Fibroblast of the aortic adventitia (primary cell): ENCODE measurements at regions not wholly inside any gene's neighbourhood (a gene's known extent, or its start where the extent isn't known, plus 50 kb on each side); places are given as distances from the start of the nearest gene placed in this dataset.

Experiments used
- DNase-seq: peaks from one replicate; pipeline ENCODE4 v3.0.0-alpha.2; 2010; ENCODE audit warnings: low read depth
- H3K4me3 ChIP-seq: 2 replicates; pipeline ENCODE4 v1.5.1; 2011; ENCODE audit warnings: low read depth, mild to moderate bottlenecking, control low read depth, low read length, moderate library complexity
- TF ChIP-seq, protein P1 (sequence below): IDR thresholded peaks from 2 replicates; pipeline ENCODE4 v1.5.1; 2011; ENCODE audit warnings: mild to moderate bottlenecking, low read length, control low read depth, inconsistent platforms; ENCODE audit not compliant: insufficient read depth

DNA sequence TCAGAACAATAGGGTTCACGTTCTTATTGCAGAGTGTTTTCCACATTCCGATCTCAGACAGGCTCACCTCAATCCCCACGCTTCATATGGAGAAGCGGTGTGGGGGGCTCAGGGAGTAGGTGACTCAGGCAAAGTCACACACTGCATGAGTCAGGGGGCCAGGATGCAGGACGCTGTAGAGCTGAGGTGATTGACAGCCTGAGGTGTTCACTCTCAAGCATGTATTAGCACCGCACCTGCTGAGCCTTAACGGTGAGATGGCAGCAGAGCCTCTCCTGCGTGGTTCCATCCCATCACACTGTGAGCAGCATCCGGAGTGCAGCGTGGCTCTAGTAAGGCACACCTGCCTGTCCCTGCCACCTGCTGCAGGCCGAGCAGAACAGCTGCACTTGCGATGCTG, 194.0 kb downstream of the IRX2 start:
- no peak overlapping the region for H3K4me3 ChIP-seq
- no peak for DNase-seq
- TF ChIP-seq, protein P1, sequence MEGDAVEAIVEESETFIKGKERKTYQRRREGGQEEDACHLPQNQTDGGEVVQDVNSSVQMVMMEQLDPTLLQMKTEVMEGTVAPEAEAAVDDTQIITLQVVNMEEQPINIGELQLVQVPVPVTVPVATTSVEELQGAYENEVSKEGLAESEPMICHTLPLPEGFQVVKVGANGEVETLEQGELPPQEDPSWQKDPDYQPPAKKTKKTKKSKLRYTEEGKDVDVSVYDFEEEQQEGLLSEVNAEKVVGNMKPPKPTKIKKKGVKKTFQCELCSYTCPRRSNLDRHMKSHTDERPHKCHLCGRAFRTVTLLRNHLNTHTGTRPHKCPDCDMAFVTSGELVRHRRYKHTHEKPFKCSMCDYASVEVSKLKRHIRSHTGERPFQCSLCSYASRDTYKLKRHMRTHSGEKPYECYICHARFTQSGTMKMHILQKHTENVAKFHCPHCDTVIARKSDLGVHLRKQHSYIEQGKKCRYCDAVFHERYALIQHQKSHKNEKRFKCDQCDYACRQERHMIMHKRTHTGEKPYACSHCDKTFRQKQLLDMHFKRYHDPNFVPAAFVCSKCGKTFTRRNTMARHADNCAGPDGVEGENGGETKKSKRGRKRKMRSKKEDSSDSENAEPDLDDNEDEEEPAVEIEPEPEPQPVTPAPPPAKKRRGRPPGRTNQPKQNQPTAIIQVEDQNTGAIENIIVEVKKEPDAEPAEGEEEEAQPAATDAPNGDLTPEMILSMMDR: no peak

DNA sequence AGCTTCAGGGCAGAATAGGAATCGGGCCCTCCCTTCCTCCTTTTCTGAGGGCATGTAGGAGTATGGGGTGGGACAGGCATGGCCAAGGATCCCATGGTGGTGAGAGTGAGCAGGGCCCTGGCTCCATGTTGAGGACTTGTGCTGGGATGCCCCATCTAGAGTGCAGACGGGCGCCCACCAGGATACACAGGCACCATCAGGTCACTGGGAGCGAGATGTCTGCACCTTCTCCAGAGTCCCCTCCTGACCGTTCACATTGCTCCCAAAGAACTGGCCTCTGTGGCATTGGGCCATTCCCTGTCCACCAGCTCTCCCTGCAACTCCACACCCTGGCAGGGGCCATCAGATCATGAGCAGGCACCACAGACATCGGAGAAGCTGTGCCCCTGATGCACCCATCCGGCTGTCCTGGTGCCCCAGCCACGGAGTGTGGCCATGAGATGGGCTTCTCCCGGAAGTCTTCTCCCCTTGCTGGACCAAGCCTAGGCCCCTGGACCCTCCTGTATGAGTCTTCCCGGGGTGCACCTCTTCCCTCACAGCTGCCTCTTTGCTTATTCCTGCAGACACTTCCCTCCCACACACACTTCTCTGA, 195.0 kb downstream of the IRX2 start:
- no peak for DNase-seq
- no peak overlapping the region for H3K4me3 ChIP-seq
- TF ChIP-seq, protein P1: no peak

DNA sequence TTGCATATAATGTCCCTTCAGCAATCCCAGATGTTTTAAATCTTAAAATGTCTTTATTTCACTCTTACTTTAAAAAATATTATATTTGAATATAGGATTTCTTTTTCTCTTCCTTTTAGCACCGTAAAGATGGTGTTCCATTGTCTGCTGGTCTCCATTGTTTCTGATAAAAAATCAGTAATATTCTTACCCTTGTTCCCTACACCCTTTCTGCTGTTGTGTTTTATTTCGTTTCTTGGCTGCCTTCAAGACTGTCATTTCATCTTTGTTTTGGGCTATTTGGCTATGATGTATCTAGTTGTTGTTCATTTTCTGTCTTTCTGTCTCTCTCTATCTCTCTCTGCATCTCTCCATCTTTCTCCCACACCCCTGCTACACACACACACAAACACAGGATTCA, 197.9 kb downstream of the IRX2 start:
- no peak for DNase-seq
- H3K4me3 ChIP-seq: no peak overlapping the region
- TF ChIP-seq, protein P1: no peak

DNA sequence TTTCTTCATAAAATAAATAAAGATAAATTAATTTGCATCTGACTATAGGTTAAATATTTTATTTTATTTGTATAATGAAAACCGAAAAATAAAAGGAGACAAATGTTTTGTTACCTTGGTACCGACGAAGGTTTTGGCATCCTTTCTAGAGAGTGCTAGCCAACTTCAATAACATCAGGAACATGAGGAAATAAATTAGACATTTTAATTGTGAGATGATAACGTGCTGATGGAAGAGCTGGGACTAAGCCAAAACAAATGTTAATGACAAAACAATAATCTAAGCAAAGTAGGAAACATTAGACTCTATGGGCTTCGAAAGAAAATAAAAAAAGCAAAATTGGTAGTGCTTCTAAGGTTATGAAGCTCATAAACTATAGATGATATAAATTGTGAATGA, 201.0 kb downstream of the IRX2 start:
- TF ChIP-seq, protein P1: no peak
- no peak for DNase-seq
- H3K4me3 ChIP-seq: no peak overlapping the region

GRCh38 chr5:2549900-2550299, 201.6 kb downstream of the IRX2 start:
- TF ChIP-seq, protein P1: no peak
- H3K4me3 ChIP-seq: no peak overlapping the region
- no peak for DNase-seq

GRCh38 chr5:2549354-2549753, 202.1 kb downstream of the IRX2 start:
- H3K4me3 ChIP-seq: no peak overlapping the region
- TF ChIP-seq, protein P1: no peak
- no peak for DNase-seq

DNA sequence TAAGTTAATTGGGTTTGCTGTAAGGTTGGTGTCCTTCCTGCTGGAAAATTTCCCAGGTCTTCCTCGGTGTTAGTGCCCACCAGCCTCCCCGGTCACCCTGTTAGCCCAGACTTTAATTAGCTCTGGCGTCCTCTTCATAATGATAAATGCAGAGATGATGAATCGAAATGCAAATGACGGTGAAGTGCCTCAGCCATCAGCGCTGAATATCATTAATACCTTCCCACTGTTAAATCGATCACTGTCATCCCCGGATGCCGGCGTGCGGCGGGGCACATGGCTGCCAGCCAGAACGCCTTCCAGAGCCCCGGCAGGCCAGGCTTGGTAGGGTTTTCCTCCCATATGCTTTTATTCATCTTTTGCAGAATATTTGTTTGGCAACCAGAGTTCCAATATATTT, 204.5 kb downstream of the IRX2 start:
- TF ChIP-seq, protein P1: no peak
- H3K4me3 ChIP-seq: no peak overlapping the region
- DNase-seq: no peak
